ENCODE measurements at regions not wholly inside any gene's neighbourhood (a gene's known extent, or its start where the extent isn't known, plus 50 kb on each side); places are given as distances from the start of the nearest gene placed in this dataset.

GRCh38 chr12:18849761-18850160 is 111.8 kb downstream of the CAPZA3 start:
- DNase-seq (ENCODE audit: low read depth, low spot score) (no peak), ATAC-seq (no peak), FAIRE-seq (no peak)
- 0% methylated on average over 1 of the region's 1 CpG for WGBS (ENCODE audit: insufficient coverage, insufficient replicate concordance, low lambda C conversion rate, missing lambda C conversion rate)
- Histone ChIP-seq H3K27ac (ENCODE audit: control insufficient read depth, insufficient read depth) (no peak overlapping the region), H3K4me2 (ENCODE audit: control insufficient read depth, insufficient read depth) (no peak overlapping the region), H3K9ac (ENCODE audit: control insufficient read depth, insufficient read depth, low read length) (no peak overlapping the region), H3K4me3 (no peak overlapping the region), H4K20me1 (ENCODE audit: control insufficient read depth, insufficient read depth) (no peaks in the 10 kb centered on the region), H3K4me1 (ENCODE audit: control insufficient read depth, insufficient read depth, low read length) (no peaks in the 10 kb centered on the region), H2AFZ (ENCODE audit: control insufficient read depth, low read depth, low read length) (no peak overlapping the region), H3K36me3 (ENCODE audit: control insufficient read depth in 2 of 2, insufficient read depth in 2 of 2, low read length in 1 of 2) (no peaks in the 10 kb centered on the region), H3K9me3 (replicated peaks; ENCODE audit: control insufficient read depth, insufficient read depth, low read length) (no peaks in the 10 kb centered on the region), H3K27me3 (replicated peaks in 1 of 2; ENCODE audit: control insufficient read depth in 2 of 2, insufficient read depth in 2 of 2, low read length in 1 of 2) (no peaks in the 10 kb centered on the region), H3K79me2 (ENCODE audit: control insufficient read depth, insufficient read depth, low read length) (no peaks in the 10 kb centered on the region)
- TF ChIP-seq KAT2A (conservative IDR thresholded peaks at IDR 0.05; ENCODE audit: control insufficient read depth, low read depth, low read length) (no peak), NRF1 (conservative IDR thresholded peaks at IDR 0.05; ENCODE audit: low read depth, low read length) (no peak), SIX5 (IDR thresholded peaks at IDR 0.05; ENCODE audit: low read depth, low read length, severe bottlenecking) (no peak), KDM1A (IDR thresholded peaks at IDR 0.05; ENCODE audit: borderline replicate concordance) (no peak), CTCF (IDR thresholded peaks at IDR 0.05 in 2 of 3, conservative IDR thresholded peaks at IDR 0.05 in 1 of 3; ENCODE audit: control insufficient read depth in 2 of 3, extremely low read depth in 1 of 3, insufficient read depth in 1 of 3, low read depth in 3 of 3, low read length in 3 of 3) (no peak), GATAD2B (conservative IDR thresholded peaks at IDR 0.05; ENCODE audit: low read depth) (no peak), RUNX3 (IDR thresholded peaks at IDR 0.05; ENCODE audit: low read length) (no peak), SMC3 (IDR thresholded peaks at IDR 0.05; ENCODE audit: borderline replicate concordance, low read length) (no peak), PRDM15 (CRISPR knock-in tag; IDR thresholded peaks at IDR 0.05) (no peak), SREBF1 (IDR thresholded peaks at IDR 0.05; ENCODE audit: low read length) (no peak), E2F4 (IDR thresholded peaks at IDR 0.05; ENCODE audit: low read depth, low read length) (no peak), SMAD1 (IDR thresholded peaks at IDR 0.05; ENCODE audit: low read depth, partially characterized antibody) (no peak), RELB (IDR thresholded peaks at IDR 0.05; ENCODE audit: low read depth) (no peak)
- TF ChIP-seq, protein P1, sequence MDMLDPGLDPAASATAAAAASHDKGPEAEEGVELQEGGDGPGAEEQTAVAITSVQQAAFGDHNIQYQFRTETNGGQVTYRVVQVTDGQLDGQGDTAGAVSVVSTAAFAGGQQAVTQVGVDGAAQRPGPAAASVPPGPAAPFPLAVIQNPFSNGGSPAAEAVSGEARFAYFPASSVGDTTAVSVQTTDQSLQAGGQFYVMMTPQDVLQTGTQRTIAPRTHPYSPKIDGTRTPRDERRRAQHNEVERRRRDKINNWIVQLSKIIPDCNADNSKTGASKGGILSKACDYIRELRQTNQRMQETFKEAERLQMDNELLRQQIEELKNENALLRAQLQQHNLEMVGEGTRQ (IDR thresholded peaks at IDR 0.05; ENCODE audit: borderline replicate concordance, low read depth, low read length) = no peak
- ChIA-PET RAD21 (ENCODE audit: unreplicated experiment) (no interaction called here), CTCF (interaction anchor here (1.0 kb wide), 1 partner anchor 23 kb away, joined by 3 read pairs; no protein-coding TSS in a partner anchor), POLR2A (interaction anchor here (0.6 kb wide), 1 partner anchor 25 kb away, joined by 3 read pairs; no protein-coding TSS in a partner anchor), SMC1A (ENCODE audit: uncharacterized antibody, unreplicated experiment) (no interaction called here)
- intact Hi-C loops (cut with micrococcal nuclease; ENCODE audit: unreplicated experiment) = no loop called here
- no TSS peak for BruUV-seq (replicated peaks)
- in situ Hi-C loops (cut with MboI) = no loop called here

Measured in GM12878 (cell line).